Right cardiac atrium (tissue), 5 donors: ENCODE measurements at regions not wholly inside any gene's neighbourhood (a gene's known extent, or its start where the extent isn't known, plus 50 kb on each side); places are given as distances from the start of the nearest gene placed in this dataset.

ENCODE experiments used
- ATAC-seq, 2 donors: fragments of 200-7000 bp; cut with Tn5 transposase; one replicate each; pipeline versions ENCODE4 v1.8.0 to v1.9.1; 2020; ENCODE audit warnings: moderate library complexity in 2 of 2, mild to moderate bottlenecking in 1 of 2
- DNase-seq, 3 donors: peaks; one replicate each; pipeline ENCODE4 v3.0.0-alpha.2; 2020
- H3K27ac ChIP-seq: one replicate; pipeline ENCODE4 v1.5.1; 2013; ENCODE audit warnings: mild to moderate bottlenecking, low read length, control low read depth, moderate library complexity
- H3K27me3 ChIP-seq: one replicate; pipeline ENCODE4 v1.6.1; 2013; ENCODE audit not compliant: control insufficient read depth, insufficient read depth
- H3K4me1 ChIP-seq: one replicate; pipeline ENCODE4 v1.6.1; 2013; ENCODE audit warnings: low read length; ENCODE audit not compliant: control insufficient read depth, insufficient read depth
- H3K4me3 ChIP-seq: one replicate; pipeline ENCODE4 v1.5.1; 2013; ENCODE audit warnings: low read length, control low read depth
- H3K9me3 ChIP-seq: one replicate; pipeline ENCODE4 v1.6.1; 2013; ENCODE audit warnings: low read length; ENCODE audit not compliant: control insufficient read depth
- WGBS: extraction: QIAGEN DNeasy Blood & Tissue Kit; methylation state at CpG from one replicate; pipeline ENCODE4 v1.1.7; 2013; 5-methylcytosine and 5-hydroxymethylcytosine counted together
- intact Hi-C, 4 donors: fragments of 100-400 bp; cut with DNase I; formaldehyde crosslinking; loops; one replicate each; pipeline versions ENCODE4 v1.11.0 to v1.14.0; 2022 to 2023
- donor health status: healthy with polysubstance abuse.
- donor health status: DM: no; HTN: yes; CAD: no.
- donor health status: DM: no; HTN: no; CAD: no.
- donor health status: DM: no; HTN: yes; CAD: no; lungs with severe emphysema.
- donor health status: DM: yes; HTN: yes; CAD: no.

- Histone ChIP-seq H3K4me3 (no peak overlapping the region), H3K9me3 (no peaks in the 10 kb centered on the region), H3K4me1 (no peaks in the 10 kb centered on the region), H3K27me3 (no peaks in the 10 kb centered on the region), H3K27ac (no peak overlapping the region)
- DNase-seq (no peak), ATAC-seq (no peak)
- 77% methylated on average over 4 of the region's 4 CpGs for WGBS
- intact Hi-C loops, result no loop called here
Observed at GRCh38 chr15:38197553-38197952, 55.1 kb upstream of the SPRED1 start.

GRCh38 chr15:38201714-38202113 lies 50.9 kb upstream of the SPRED1 start:
- Histone ChIP-seq H3K4me1 (no peaks in the 10 kb centered on the region), H3K27me3 (no peaks in the 10 kb centered on the region), H3K9me3 (no peaks in the 10 kb centered on the region), H3K4me3 (no peak overlapping the region), H3K27ac (no peak overlapping the region)
- 20% methylated on average over 3 of the region's 3 CpGs for WGBS
- intact Hi-C loops, result no loop called here
- ATAC-seq (peak; percentile 56 to 88), DNase-seq (no peak)

- H3K4me1 ChIP-seq, result no peaks in the 10 kb centered on the region
- intact Hi-C loops, result no loop called here
- WGBS, result 39% methylated on average over 1 of the region's 1 CpG
- no peaks in the 10 kb centered on the region for H3K27me3 ChIP-seq
- H3K9me3 ChIP-seq, result no peaks in the 10 kb centered on the region
- DNase-seq (no peak), ATAC-seq (no peak)
- H3K4me3 ChIP-seq, result no peak overlapping the region
- H3K27ac ChIP-seq, result no peak overlapping the region
Observed at GRCh38 chr15:38202361-38202760, 50.3 kb upstream of the SPRED1 start.
